GM21367 (cell line): ENCODE measurements at regions not wholly inside any gene's neighbourhood (a gene's known extent, or its start where the extent isn't known, plus 50 kb on each side); places are given as distances from the start of the nearest gene placed in this dataset.
A peak's percentile ranks its signal among the peaks of the same experiment; 100 is the strongest.

Experiments
- ATAC-seq: cut with Tn5 transposase; IDR thresholded peaks from one replicate; pipeline ENCODE4 v1.9.1; 2021; ENCODE audit not compliant: unreplicated experiment

DNA sequence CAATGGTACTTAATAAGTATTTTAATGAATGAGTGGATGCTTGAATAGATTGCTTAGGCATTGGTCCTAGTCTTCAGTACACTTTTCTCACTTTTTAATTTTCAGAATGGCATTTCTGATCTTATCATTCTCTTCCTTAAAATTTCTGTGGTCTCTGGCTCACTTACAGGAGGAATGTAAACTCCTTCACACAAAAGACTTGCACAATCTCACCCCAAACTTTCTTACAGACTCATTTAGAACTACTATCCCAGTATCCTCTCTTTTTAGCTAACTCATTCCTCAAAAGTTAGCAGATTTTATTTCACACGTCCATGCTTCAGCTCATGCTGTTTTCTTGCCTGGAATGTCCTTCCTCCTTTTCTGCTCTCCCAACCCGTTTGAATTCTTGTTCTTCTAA lies 350.1 kb downstream of the GRXCR1 start:
- ATAC-seq: no peak

DNA sequence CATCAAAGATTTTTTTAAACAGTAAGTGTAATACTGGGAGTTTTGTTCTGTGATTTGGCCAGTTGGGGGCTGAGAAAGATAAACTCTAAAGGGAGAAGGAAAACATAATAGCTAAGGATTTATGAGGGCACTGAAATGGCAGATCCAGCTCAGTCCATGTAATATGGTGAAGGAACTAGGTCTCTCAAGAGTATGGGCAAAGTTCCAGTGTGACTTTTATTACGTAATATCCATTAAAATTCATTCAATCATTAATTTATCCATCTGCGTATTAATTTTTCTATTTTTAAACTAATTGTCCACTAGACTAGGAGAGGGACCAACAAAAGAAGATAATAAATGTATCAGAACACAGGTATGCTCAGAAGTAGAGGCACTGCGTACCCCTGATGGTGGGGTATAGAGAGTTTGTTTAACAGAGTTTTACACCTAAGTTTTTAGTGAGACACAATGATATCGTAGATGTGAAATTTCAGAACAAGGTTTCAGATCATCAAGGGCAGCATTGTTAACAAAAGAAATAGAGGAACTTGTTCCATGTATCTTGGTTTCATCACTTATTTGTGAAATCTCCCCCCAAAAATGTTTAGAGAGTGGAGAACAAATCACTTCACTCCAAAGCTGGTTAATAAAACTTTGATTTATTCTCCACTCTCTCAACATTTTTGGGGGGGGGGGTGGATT lies 351.1 kb downstream of the GRXCR1 start:
- ATAC-seq: no peak

DNA sequence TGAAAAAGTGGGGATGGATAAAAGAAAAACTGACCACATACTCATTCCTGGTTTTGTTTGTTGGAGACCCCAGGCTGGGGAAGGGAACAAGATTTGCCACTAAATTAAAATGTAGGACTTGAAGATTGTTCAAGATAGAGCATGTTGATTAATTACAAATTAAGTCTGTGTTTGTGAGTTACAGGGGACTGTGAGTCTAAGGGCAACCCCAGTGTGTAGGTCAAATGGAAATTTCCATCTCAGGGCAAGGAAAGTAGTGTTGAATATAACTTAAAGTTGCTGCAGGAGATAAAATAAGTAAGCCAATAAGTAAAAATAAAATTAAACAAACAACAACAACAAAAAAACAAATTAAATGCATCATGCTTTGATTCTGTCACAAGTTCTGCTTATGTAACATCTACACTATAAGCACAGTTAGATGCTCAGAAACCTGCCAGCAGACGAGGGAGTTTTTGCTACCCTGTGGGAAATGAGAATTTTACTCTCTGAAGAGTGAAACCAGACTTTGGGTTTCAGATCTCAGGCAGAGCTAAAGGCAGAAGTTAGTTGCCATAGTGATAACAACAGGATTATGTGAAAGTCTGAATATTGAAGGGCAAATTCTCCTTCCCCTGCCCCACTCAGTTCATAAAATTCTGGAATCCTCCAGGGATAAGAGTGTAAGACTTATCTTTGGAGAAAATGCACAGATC lies 352.3 kb downstream of the GRXCR1 start:
- peak; percentile 93 for ATAC-seq

- no peak for ATAC-seq
Observed at GRCh38 chr4:43251841-43252240, 359.3 kb downstream of the GRXCR1 start.

DNA sequence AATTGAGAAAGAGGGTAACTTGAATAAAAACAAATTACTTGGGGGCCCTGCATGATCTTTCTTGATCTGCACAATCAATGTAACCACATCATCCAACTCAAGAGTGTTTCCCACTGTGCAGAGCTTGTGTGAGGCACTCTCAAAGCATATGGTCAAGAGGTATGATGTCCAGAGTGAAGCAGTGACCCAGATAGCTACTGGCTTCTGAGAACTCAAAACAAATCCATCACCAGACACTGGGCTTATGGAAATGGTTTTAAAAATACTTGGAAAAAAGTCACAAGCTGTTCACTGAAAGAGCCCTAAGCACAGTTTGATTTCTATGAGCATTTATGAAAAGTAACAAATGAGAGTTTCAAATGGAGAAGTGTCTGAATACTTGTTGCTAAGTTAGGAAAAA lies 361.0 kb downstream of the GRXCR1 start:
- ATAC-seq: no peak

DNA sequence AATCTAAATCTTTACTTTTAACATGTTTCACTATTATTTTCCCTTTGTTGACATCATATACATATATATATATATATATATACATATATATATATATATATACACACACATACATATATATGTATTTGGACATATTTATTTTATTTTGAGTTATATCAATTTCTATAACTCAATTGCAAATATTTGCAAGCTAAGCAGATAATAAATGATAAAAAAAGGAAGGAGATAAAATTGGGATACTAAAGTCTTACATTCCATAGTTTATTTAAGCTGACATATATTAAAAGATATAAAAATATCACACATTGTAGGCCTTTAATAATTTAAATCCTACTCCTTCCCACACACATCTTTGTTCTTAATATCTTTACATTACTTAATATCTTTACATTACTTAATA lies 372.2 kb downstream of the GRXCR1 start:
- ATAC-seq: no peak

GRCh38 chr4:43271946-43272345 lies 379.4 kb downstream of the GRXCR1 start:
- no peak for ATAC-seq

DNA sequence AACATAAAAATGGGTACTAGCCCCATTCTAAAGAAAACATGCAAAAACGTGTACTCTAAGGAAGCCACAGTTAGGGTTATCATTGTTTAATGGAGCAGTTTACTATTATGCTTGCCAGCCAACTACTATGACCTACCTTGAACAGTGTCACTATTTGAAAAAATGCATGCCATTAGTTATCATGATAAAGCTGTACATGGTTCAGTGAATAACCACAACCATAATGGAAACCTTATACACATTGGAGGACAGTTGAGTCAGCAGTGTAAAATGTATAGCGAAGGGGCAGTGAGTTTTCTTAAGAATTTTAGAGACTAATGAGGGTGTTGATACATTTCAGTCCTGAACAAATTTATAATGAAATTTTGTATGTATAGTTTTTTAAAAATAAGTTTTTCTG lies 381.9 kb downstream of the GRXCR1 start:
- ATAC-seq: no peak

DNA sequence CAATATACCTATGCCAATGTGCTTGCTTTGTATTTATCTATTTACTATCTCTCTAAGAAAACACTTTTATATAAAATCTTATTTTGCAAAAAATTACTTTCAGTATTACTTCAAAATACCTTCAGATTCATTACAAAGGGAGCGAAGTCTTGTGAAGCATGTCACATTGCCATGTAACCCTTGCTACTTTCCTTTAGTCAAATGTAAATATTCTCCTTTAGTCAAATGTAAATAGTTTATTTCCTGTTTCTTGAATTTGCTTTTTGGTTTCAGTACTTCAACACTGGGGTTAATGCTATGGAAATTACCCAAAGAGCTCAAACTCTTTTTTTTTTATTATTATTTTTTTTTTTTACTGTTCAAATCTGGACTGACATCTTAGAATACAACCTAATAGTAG lies 383.3 kb downstream of the GRXCR1 start:
- no peak for ATAC-seq

DNA sequence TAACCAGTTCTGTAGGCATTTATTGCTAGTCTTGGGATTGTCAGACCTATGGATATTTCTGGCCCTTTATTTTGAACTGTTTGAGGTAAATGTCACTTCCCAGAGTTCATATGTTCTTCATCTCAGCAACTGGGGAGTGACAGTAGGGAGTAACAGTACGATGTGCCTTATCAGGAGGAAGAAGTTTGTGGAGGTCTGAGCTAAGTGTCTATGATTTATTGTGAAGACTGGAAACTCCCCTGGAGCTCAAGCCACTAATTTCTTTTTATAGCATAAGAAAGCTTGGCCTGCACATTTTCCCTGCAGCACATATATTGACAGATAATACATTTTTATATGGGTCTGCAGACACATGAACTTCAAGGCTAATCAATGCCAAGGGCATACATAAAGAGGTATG lies 383.8 kb downstream of the GRXCR1 start:
- ATAC-seq: no peak

- ATAC-seq: no peak
Observed at GRCh38 chr4:43277003-43277402, 384.5 kb downstream of the GRXCR1 start.

DNA sequence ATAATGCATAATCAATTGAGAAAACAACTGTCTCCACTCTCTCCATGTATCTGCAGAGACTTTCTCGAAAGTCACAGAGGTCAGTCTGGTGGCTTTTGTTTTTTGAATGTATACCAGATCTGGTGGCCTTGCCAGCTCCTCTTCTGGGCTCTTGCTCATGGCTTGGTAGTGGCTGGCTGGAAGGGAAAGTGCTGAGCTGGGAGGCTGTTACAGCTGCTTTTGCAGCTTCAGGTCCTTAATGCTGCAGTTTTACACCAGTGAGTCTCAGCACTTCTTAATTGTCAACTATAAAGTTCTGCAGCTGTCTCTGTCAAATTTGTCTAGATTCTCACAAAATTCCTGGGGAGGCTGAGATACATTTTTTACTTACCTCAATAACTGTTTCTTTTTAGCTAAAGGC lies 390.0 kb downstream of the GRXCR1 start:
- ATAC-seq: no peak

GRCh38 chr4:43286137-43286536 lies 393.6 kb downstream of the GRXCR1 start:
- ATAC-seq: no peak

DNA sequence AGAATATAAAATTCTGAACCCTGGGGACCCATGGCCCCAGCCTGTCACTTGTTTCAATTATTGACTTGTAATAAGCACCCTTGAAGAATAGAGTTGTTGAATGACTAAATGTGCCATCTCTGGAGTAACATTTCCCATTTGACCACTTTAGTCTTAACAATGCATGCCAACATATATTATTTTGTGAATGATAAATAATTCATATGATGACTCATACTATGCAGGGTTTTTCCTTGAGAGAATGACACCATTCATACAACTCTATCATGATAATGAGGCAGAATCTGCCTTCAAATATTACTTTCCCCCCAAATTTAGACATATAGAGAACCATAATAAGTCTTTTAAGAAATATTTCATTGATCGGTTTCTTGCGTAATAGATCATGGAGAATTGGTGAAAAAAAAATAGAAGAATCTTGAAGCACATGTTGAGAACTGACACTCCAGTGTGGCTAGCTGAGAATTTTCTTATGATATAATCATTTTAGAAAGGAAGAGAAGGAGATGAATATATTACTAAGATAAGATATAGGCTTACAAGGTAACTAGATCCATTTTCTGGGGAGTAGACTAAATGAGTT lies 404.5 kb downstream of the GRXCR1 start:
- no peak for ATAC-seq

- ATAC-seq: no peak
Observed at GRCh38 chr4:43316813-43317212, 424.3 kb downstream of the GRXCR1 start.

DNA sequence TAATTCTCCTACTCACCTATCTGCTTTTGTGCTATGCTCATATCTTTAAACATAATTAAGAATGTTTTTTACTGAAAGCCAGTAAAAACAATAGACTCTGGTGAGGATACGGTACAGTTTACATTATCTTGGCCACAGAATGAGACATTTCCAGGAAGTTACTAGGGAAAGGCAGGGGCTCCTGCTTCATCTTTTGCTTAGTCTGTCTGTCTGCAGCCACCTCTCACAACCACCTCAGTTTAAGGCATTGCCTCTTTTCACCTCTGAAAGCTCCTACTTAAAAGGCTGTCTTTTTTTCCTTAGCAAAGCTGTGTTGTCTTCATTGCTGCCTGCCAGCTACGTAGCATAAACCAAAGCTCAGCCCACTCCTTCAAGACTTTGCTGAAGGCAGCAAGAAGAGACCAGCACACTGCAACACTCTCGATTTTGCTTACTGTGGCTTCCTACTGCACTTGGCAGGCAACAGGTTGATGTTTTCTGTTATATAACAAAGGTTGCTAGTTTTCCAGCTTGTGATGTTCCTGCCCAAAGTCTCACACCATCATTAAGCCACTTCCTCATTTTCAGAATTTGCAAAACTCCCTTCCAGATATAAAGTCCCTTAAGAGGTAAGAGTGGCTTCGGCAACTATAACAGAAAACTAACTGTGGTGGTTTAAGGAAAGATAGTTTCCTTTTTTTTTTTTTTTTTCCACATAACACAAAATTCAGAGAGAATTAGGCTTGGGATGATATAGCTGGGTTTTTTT lies 432.9 kb downstream of the GRXCR1 start:
- ATAC-seq: no peak

GRCh38 chr4:43330288-43330687 lies 437.8 kb downstream of the GRXCR1 start:
- ATAC-seq: no peak

- ATAC-seq: no peak
Observed at GRCh38 chr4:43331226-43332051, 438.9 kb downstream of the GRXCR1 start.

GRCh38 chr4:43332052-43332425 lies 439.5 kb downstream of the GRXCR1 start:
- no peak for ATAC-seq

DNA sequence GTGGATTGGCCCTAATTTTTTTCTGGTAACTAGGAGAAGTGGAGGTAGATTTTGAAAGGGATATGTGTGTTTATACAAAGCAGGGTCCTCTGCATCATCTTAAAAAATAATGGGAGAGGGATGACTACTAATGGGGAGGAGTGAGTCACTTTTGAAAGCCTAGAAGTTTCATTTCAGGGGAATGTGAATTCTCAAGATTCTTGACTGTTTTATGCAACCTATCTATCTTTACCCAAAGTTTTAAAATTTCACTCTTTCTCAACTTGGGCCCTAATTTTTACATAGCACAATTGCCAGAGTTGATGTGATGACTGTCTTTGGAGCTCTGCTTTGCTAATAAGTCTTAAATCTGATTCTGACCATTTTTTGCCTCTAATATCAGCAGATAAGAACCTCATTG lies 445.2 kb downstream of the GRXCR1 start:
- no peak for ATAC-seq

DNA sequence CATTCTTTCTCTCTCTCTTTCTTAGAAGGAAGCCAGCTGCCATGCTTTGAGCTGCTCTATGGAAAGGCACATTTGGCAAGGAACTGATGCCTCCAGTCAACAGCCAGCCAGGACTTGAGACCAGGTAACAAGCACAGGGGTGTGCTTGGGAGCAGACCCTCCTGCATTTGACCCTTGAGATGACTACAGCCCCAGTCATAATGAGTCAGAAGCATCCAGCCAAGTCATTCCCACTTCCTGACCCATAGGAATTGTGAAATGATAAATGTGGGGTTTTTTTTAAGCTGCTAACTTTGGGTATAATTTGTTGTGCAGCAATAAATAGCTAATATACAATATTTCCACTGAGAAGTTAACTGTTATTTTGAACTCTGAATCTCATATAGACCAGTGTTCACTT lies 446.9 kb downstream of the GRXCR1 start:
- no peak for ATAC-seq
